A549 (cell line): ENCODE measurements at regions not wholly inside any gene's neighbourhood (a gene's known extent, or its start where the extent isn't known, plus 50 kb on each side); places are given as distances from the start of the nearest gene placed in this dataset.

ENCODE experiments used
- ATAC-seq, 2 experiments: fragments of 200-7000 bp in 1 of 2; fragments of >200 bp in 1 of 2; cut with Nextera tagmentation in 1 of 2; cut with Tn5 transposase in 1 of 2; 3 replicates each; pipeline versions ENCODE4 v1.8.0 to v1.9.1; 2018 to 2020; ENCODE audit warnings: mild to moderate bottlenecking in 1 of 2, moderate library complexity in 1 of 2
- CTCF ChIA-PET: fragments of 300-600 bp; sonication (Branson Sonifier 250); formaldehyde crosslinking; extraction: SDS; loops from one replicate; lab custom pipeline; 2021; ENCODE audit warnings: antibody characterized with exemption, inconsistent platforms; lab: Yijun Ruan, JAX
- POLR2A ChIA-PET: fragments of 350-600 bp; formaldehyde crosslinking; extraction: SDS; loops from one replicate; lab custom pipeline; 2021; ENCODE audit warnings: antibody characterized with exemption, inconsistent platforms; lab: Yijun Ruan, JAX
- DNase-seq, 2 experiments: peaks; one replicate each; pipeline versions ENCODE4 v3.0.0 to v3.0.0-alpha.2; 2011 to 2016; ENCODE audit warnings: low read depth in 1 of 2, low spot score in 1 of 2
- FAIRE-seq: peaks from 2 replicates; lab custom pipeline; 2011; peaks lifted over from hg19 to GRCh38; lab: Jason Lieb, UNC
- H3K27ac ChIP-seq, 2 experiments: fragments of >200 bp; sonication (Bioruptor Twin); formaldehyde crosslinking; 3 replicates each; pipeline ENCODE4 v1.5.1; 2016 to 2017
- H3K4me1 ChIP-seq: fragments of >200 bp; sonication (Bioruptor Twin); formaldehyde crosslinking; 3 replicates; pipeline ENCODE4 v1.6.1; 2016
- H3K4me2 ChIP-seq: fragments of >200 bp; sonication (Bioruptor Twin); formaldehyde crosslinking; 3 replicates; pipeline ENCODE4 v1.6.1; 2016
- H3K4me3 ChIP-seq: fragments of >200 bp; sonication (Bioruptor Twin); formaldehyde crosslinking; 3 replicates; pipeline ENCODE4 v1.5.1; 2016
- H3K9me3 ChIP-seq: fragments of >200 bp; sonication (Bioruptor Twin); formaldehyde crosslinking; 3 replicates; pipeline ENCODE4 v1.6.1; 2016
- CBX8 ChIP-seq: fragments of 200-600 bp; sonication (generic); IDR thresholded peaks from 2 replicates; pipeline ENCODE4 v1.6.1; 2016
- CHD2 ChIP-seq: fragments of 150-350 bp; IDR thresholded peaks from 2 replicates; pipeline ENCODE4 v1.6.1; 2014; ENCODE audit warnings: low read length; ENCODE audit not compliant: partially characterized antibody
- CHD4 ChIP-seq: fragments of 200-600 bp; sonication (generic); IDR thresholded peaks from 2 replicates; pipeline ENCODE4 v1.6.1; 2016; ENCODE audit warnings: antibody characterized with exemption, mild to moderate bottlenecking, borderline replicate concordance
- EHMT2 ChIP-seq: fragments of 200-600 bp; sonication (generic); IDR thresholded peaks from 2 replicates; pipeline ENCODE4 v1.6.1; 2016; ENCODE audit warnings: antibody characterized with exemption, low read depth, mild to moderate bottlenecking, moderate library complexity
- ESRRA ChIP-seq: fragments of 150-350 bp; IDR thresholded peaks from 2 replicates; pipeline ENCODE4 v1.6.1; 2014; ENCODE audit warnings: mild to moderate bottlenecking, low read length, borderline replicate concordance
- FOXS1 ChIP-seq: fragments of 250-450 bp; sonication (Bioruptor Pico); IDR thresholded peaks from 2 replicates; pipeline ENCODE4 v1.5.0; 2020; ENCODE audit warnings: mild to moderate bottlenecking, moderate library complexity
- HDAC2 ChIP-seq: fragments of 200-600 bp; sonication (generic); IDR thresholded peaks from 2 replicates; pipeline ENCODE4 v1.6.1; 2016
- HOXA7 ChIP-seq: fragments of 250-450 bp; sonication (Bioruptor Pico); IDR thresholded peaks from 2 replicates; pipeline ENCODE4 v1.5.0; 2020; ENCODE audit warnings: mild to moderate bottlenecking, moderate library complexity
- JUN ChIP-seq, 2 experiments: fragments of >200 bp; sonication (Bioruptor Twin); formaldehyde crosslinking; IDR thresholded peaks; 2 replicates in 1 of 2; 3 replicates in 1 of 2; pipeline ENCODE4 v1.6.1; 2016 to 2017
- KDM1A ChIP-seq: fragments of 200-600 bp; sonication (generic); IDR thresholded peaks from 2 replicates; pipeline ENCODE4 v1.6.1; 2016; ENCODE audit warnings: low read depth, mild to moderate bottlenecking
- MAZ ChIP-seq: fragments of 150-350 bp; IDR thresholded peaks from 2 replicates; pipeline ENCODE4 v1.6.1; 2014; ENCODE audit warnings: antibody characterized with exemption, low read depth, low read length, borderline replicate concordance
- MYC ChIP-seq: IDR thresholded peaks from 2 replicates; pipeline ENCODE4 v1.6.1; 2012; ENCODE audit warnings: mild to moderate bottlenecking, inconsistent platforms, low read length, improper control_type of control experiment, borderline replicate concordance
- NFE2L2 ChIP-seq: fragments of 150-350 bp; conservative IDR thresholded peaks from 2 replicates; pipeline ENCODE4 v1.6.1; 2014; ENCODE audit warnings: low read length
- POLR2A ChIP-seq: IDR thresholded peaks from 2 replicates; pipeline ENCODE4 v1.6.1; 2012; ENCODE audit warnings: mild to moderate bottlenecking, low read length
- POLR2AphosphoS2 ChIP-seq: conservative IDR thresholded peaks from 2 replicates; pipeline ENCODE4 v1.6.1; 2012; ENCODE audit warnings: low read length, improper control_type of control experiment, inconsistent platforms
- RAD21 ChIP-seq, 2 experiments: fragments of >200 bp in 1 of 2; sonication (Bioruptor Twin) in 1 of 2; formaldehyde crosslinking in 1 of 2; IDR thresholded peaks in 1 of 2; conservative IDR thresholded peaks in 1 of 2; 2 replicates in 1 of 2; 3 replicates in 1 of 2; pipeline ENCODE4 v1.6.1; 2012 to 2018; ENCODE audit warnings: inconsistent platforms in 1 of 2
- RARB ChIP-seq: fragments of 250-450 bp; sonication (Bioruptor Pico); IDR thresholded peaks from 2 replicates; pipeline ENCODE4 v1.8.0; 2021; ENCODE audit warnings: mild to moderate bottlenecking, moderate library complexity
- SREBF2 ChIP-seq: fragments of 450-650 bp; IDR thresholded peaks from 2 replicates; pipeline ENCODE4 v1.6.1; 2014; ENCODE audit warnings: mild to moderate bottlenecking, moderate library complexity
- ZC3H11A ChIP-seq: fragments of 450-650 bp; IDR thresholded peaks from 2 replicates; pipeline ENCODE4 v1.6.1; 2014; ENCODE audit warnings: antibody characterized with exemption, mild to moderate bottlenecking
- ZNF302 ChIP-seq: fragments of 250-450 bp; sonication (Bioruptor Pico); IDR thresholded peaks from 2 replicates; pipeline ENCODE4 v1.9.0; 2021; ENCODE audit warnings: inconsistent platforms, mild to moderate bottlenecking, moderate library complexity
- WGBS: methylation state at CpG from one replicate; pipeline ENCODE4 v1.1.6; 2017; ENCODE audit errors: missing lambda C conversion rate; 5-methylcytosine and 5-hydroxymethylcytosine counted together
- TF ChIP-seq, protein P1 (sequence below): fragments of >200 bp; sonication (Bioruptor Twin); formaldehyde crosslinking; IDR thresholded peaks from 2 replicates; pipeline ENCODE4 v1.6.1; 2016
- TF ChIP-seq, protein P2 (sequence below): fragments of 250-450 bp; sonication (Bioruptor Pico); IDR thresholded peaks from 2 replicates; pipeline ENCODE4 v1.5.0; 2020; ENCODE audit warnings: low read depth, mild to moderate bottlenecking, moderate library complexity
- TF ChIP-seq, protein P3 (sequence below): fragments of 200-600 bp; sonication (generic); IDR thresholded peaks from 2 replicates; pipeline ENCODE4 v1.6.1; 2016; ENCODE audit warnings: antibody characterized with exemption, mild to moderate bottlenecking, moderate library complexity
- TF ChIP-seq, protein P4 (sequence below): fragments of 250-450 bp; sonication (Bioruptor Pico); IDR thresholded peaks from 2 replicates; pipeline ENCODE4 v1.5.0; 2021; ENCODE audit warnings: mild to moderate bottlenecking, moderate library complexity, borderline replicate concordance
- TF ChIP-seq, protein P5 (sequence below): fragments of >200 bp; sonication (Bioruptor Twin); formaldehyde crosslinking; IDR thresholded peaks from 3 replicates; pipeline ENCODE4 v1.6.1; 2016

DNA sequence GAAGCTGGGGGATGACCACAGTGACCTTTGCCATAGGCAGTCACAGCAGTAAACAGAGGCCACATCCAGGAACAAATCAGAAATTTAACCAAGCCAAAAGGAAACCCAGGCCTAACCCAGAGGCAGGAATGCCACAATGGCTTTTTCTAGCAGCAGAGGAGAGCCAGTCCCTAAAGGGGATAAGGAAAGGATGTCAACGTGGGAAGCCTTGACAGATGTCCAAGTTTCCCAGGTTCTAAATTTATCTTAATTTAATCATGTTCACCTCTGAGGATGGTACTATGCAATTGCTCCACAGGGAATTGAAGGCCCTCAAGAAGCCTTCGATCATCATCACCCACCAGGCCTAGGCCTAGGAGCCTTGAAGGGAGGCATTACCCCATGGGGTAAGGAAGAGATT, 374.7 kb downstream of the TNS1 start:
- H3K9me3 ChIP-seq: no peaks in the 10 kb centered on the region
- TF ChIP-seq, protein P1, sequence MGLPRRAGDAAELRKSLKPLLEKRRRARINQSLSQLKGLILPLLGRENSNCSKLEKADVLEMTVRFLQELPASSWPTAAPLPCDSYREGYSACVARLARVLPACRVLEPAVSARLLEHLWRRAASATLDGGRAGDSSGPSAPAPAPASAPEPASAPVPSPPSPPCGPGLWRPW: no peak
- no peak overlapping the region for H3K27ac ChIP-seq
- CTCF ChIA-PET: no interaction called here
- FAIRE-seq (no peak), ATAC-seq (no peak), DNase-seq (no peak)
- no peaks in the 10 kb centered on the region for H3K4me1 ChIP-seq
- POLR2A ChIA-PET: no interaction called here
- H3K4me3 ChIP-seq: no peak overlapping the region
- 51% methylated on average over 2 of the region's 2 CpGs for WGBS
- no peak overlapping the region for H3K4me2 ChIP-seq

DNA sequence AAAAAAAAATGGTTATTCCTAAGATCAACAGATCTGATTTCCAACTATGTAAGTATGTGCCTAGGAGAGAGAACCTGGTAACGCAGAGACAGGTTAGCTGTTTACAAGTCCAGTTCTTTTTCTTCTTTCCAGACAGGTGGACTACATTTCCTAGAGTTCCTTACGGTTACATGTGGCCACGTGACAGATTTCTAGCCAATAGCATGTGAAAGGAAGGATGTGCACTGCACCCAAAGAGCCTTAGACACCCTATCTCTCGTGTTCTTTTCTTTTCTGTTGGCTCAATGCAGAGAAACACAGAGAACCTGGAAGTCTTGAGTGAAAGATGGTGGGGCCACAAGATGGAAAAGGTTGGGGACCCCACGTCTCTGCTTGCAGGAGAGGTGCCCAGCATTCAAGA, 375.9 kb downstream of the TNS1 start:
- 50% methylated on average over 5 of the region's 5 CpGs for WGBS
- ATAC-seq: no peak
- no peak for DNase-seq
- TF ChIP-seq EHMT2 (no peak), POLR2AphosphoS2 (no peak), JUN (IDR thresholded peaks at IDR 0.05) (no peak), POLR2A (no peak), FOXS1 (CRISPR knock-in tag) (no peak), ESRRA (no peak), SREBF2 (no peak), HOXA7 (CRISPR knock-in tag) (no peak), HDAC2 (no peak), CBX8 (no peak), NFE2L2 (no peak), ZNF302 (no peak), MYC (no peak)
- TF ChIP-seq, protein P2, sequence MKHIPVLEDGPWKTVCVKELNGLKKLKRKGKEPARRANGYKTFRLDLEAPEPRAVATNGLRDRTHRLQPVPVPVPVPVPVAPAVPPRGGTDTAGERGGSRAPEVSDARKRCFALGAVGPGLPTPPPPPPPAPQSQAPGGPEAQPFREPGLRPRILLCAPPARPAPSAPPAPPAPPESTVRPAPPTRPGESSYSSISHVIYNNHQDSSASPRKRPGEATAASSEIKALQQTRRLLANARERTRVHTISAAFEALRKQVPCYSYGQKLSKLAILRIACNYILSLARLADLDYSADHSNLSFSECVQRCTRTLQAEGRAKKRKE (CRISPR knock-in tag): no peak
- TF ChIP-seq, protein P3, sequence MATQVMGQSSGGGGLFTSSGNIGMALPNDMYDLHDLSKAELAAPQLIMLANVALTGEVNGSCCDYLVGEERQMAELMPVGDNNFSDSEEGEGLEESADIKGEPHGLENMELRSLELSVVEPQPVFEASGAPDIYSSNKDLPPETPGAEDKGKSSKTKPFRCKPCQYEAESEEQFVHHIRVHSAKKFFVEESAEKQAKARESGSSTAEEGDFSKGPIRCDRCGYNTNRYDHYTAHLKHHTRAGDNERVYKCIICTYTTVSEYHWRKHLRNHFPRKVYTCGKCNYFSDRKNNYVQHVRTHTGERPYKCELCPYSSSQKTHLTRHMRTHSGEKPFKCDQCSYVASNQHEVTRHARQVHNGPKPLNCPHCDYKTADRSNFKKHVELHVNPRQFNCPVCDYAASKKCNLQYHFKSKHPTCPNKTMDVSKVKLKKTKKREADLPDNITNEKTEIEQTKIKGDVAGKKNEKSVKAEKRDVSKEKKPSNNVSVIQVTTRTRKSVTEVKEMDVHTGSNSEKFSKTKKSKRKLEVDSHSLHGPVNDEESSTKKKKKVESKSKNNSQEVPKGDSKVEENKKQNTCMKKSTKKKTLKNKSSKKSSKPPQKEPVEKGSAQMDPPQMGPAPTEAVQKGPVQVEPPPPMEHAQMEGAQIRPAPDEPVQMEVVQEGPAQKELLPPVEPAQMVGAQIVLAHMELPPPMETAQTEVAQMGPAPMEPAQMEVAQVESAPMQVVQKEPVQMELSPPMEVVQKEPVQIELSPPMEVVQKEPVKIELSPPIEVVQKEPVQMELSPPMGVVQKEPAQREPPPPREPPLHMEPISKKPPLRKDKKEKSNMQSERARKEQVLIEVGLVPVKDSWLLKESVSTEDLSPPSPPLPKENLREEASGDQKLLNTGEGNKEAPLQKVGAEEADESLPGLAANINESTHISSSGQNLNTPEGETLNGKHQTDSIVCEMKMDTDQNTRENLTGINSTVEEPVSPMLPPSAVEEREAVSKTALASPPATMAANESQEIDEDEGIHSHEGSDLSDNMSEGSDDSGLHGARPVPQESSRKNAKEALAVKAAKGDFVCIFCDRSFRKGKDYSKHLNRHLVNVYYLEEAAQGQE: no peak
- TF ChIP-seq, protein P4, sequence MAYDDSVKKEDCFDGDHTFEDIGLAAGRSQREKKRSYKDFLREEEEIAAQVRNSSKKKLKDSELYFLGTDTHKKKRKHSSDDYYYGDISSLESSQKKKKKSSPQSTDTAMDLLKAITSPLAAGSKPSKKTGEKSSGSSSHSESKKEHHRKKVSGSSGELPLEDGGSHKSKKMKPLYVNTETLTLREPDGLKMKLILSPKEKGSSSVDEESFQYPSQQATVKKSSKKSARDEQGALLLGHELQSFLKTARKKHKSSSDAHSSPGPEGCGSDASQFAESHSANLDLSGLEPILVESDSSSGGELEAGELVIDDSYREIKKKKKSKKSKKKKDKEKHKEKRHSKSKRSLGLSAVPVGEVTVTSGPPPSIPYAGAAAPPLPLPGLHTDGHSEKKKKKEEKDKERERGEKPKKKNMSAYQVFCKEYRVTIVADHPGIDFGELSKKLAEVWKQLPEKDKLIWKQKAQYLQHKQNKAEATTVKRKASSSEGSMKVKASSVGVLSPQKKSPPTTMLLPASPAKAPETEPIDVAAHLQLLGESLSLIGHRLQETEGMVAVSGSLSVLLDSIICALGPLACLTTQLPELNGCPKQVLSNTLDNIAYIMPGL (CRISPR knock-in tag): no peak
- ChIA-PET POLR2A (no interaction called here), CTCF (no interaction called here)
- Histone ChIP-seq H3K4me2 (no peak overlapping the region), H3K4me1 (no peaks in the 10 kb centered on the region), H3K4me3 (no peak overlapping the region), H3K9me3 (no peaks in the 10 kb centered on the region), H3K27ac (no peak overlapping the region)
- FAIRE-seq: no peak

DNA sequence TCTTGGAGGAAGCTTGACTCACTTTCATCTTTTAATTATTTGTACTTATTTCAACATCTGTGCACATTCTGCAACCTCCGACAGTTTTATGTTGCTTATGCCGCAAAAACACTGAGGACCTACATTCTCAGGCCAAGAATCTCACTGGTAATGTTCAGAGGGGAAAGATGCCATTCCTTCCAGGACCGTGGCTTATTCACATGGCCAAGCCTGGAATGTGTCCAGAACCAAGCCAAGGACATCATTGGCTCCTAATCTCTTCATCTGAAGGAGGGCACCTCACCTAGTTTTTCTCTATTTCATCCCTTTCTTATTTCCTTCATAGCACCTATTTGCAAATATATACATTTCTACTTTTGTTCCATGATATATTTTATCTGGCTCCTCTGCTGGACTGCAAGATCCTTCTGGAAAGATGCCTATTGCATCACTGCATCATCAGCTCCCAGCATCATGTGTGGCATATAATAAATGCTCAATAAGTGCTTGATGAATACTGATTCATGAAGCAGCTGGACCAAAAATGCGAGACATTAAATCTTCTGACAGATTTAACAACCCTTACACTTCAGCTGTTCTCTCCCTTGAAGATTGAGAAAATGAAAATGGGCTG, 377.1 kb downstream of the TNS1 start:
- H3K4me3 ChIP-seq: no peak overlapping the region
- FAIRE-seq: no peak
- no peaks in the 10 kb centered on the region for H3K4me1 ChIP-seq
- CTCF ChIA-PET: interaction anchor here (0.7 kb wide), 1 partner anchor 223 kb away, joined by 3 read pairs; no protein-coding TSS in a partner anchor
- H3K27ac ChIP-seq: no peak overlapping the region
- H3K4me2 ChIP-seq: no peak overlapping the region
- DNase-seq: no peak
- no peak for ATAC-seq
- no peaks in the 10 kb centered on the region for H3K9me3 ChIP-seq
- WGBS: 60% methylated on average over 4 of the region's 4 CpGs
- POLR2A ChIA-PET: no interaction called here
- TF ChIP-seq, protein P5, sequence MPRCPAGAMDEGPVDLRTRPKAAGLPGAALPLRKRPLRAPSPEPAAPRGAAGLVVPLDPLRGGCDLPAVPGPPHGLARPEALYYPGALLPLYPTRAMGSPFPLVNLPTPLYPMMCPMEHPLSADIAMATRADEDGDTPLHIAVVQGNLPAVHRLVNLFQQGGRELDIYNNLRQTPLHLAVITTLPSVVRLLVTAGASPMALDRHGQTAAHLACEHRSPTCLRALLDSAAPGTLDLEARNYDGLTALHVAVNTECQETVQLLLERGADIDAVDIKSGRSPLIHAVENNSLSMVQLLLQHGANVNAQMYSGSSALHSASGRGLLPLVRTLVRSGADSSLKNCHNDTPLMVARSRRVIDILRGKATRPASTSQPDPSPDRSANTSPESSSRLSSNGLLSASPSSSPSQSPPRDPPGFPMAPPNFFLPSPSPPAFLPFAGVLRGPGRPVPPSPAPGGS: no peak
- TF ChIP-seq RARB (CRISPR knock-in tag): no peak
- no peak for TF ChIP-seq CHD4
- TF ChIP-seq MAZ: no peak
- TF ChIP-seq, protein P4 (CRISPR knock-in tag): no peak
- TF ChIP-seq CHD2: no peak
- TF ChIP-seq KDM1A: no peak
- TF ChIP-seq RAD21 (conservative IDR thresholded peaks at IDR 0.05 in 1 of 2, IDR thresholded peaks at IDR 0.05 in 1 of 2): no peak
- TF ChIP-seq ZC3H11A: no peak
- TF ChIP-seq SREBF2: no peak
